ENCODE measurements at regions not wholly inside any gene's neighbourhood (a gene's known extent, or its start where the extent isn't known, plus 50 kb on each side); places are given as distances from the start of the nearest gene placed in this dataset.

- H3K27me3 ChIP-seq (ENCODE audit: control insufficient read depth in 3 of 3, insufficient read depth in 3 of 3, low read length in 2 of 3) = no peaks in the 10 kb centered on the region
- no peak for ATAC-seq (ENCODE audit: insufficient read depth, low FRiP score)
- no peak overlapping the region for H3K27ac ChIP-seq (ENCODE audit: low read depth in 1 of 2, low read length in 1 of 2)
- TF ChIP-seq CTCF (IDR thresholded peaks at IDR 0.05; ENCODE audit: control extremely low read depth, extremely low read depth) = no peak
- DNase-seq = peak; percentile 28 to 51 (median 48)
- no peak overlapping the region for H3K4me3 ChIP-seq
- no peaks in the 10 kb centered on the region for H3K36me3 ChIP-seq (ENCODE audit: control insufficient read depth in 4 of 4, insufficient read depth in 4 of 4, low read length in 4 of 4)
- WGBS, 2 donors = 58 to 73% methylated on average over 6 of the region's 6 CpGs
- peaks cover 0 to 10% (median 0%) of the 10 kb centered on the region in 5 donors for H3K4me1 ChIP-seq (ENCODE audit: control insufficient read depth in 5 of 5, insufficient read depth in 5 of 5, low read length in 5 of 5)
- no peaks in the 10 kb centered on the region for H3K9me3 ChIP-seq (ENCODE audit: control insufficient read depth in 4 of 4, insufficient read depth in 3 of 4, low read length in 3 of 4)
- H3K9ac ChIP-seq (ENCODE audit: insufficient read depth in 1 of 2, low read length in 2 of 2) = no peak overlapping the region
These were observed 74.0 kb upstream of the RALGPS2 start for GRCh38 chr1:178650934-178651511.

- Histone ChIP-seq H3K9me3 (ENCODE audit: control insufficient read depth in 4 of 4, insufficient read depth in 3 of 4, low read length in 3 of 4) (no peaks in the 10 kb centered on the region), H3K36me3 (ENCODE audit: control insufficient read depth in 4 of 4, insufficient read depth in 4 of 4, low read length in 4 of 4) (no peaks in the 10 kb centered on the region), H3K4me3 (no peak overlapping the region), H3K27me3 (ENCODE audit: control insufficient read depth in 3 of 3, insufficient read depth in 3 of 3, low read length in 2 of 3) (no peaks in the 10 kb centered on the region), H3K27ac (ENCODE audit: low read depth in 1 of 2, low read length in 1 of 2) (no peak overlapping the region), H3K9ac (ENCODE audit: insufficient read depth in 1 of 2, low read length in 2 of 2) (no peak overlapping the region), H3K4me1 (ENCODE audit: control insufficient read depth in 5 of 5, insufficient read depth in 5 of 5, low read length in 5 of 5) (peaks cover 0 to 10% (median 0%) of the 10 kb centered on the region in 5 donors)
- ATAC-seq (ENCODE audit: insufficient read depth, low FRiP score) = no peak
- 59% methylated on average over 9 of the region's 9 CpGs for WGBS, 2 donors
- TF ChIP-seq CTCF (IDR thresholded peaks at IDR 0.05; ENCODE audit: control extremely low read depth, extremely low read depth) = no peak
- DNase-seq = peak; percentile 61 to 80 (median 78)
These were observed 73.3 kb upstream of the RALGPS2 start for GRCh38 chr1:178651742-178652141.

GRCh38 chr1:178652506-178653490 lies 72.2 kb upstream of the RALGPS2 start:
- Histone ChIP-seq H3K9ac (ENCODE audit: insufficient read depth in 1 of 2, low read length in 2 of 2) (no peak overlapping the region), H3K36me3 (ENCODE audit: control insufficient read depth in 4 of 4, insufficient read depth in 4 of 4, low read length in 4 of 4) (no peaks in the 10 kb centered on the region), H3K9me3 (ENCODE audit: control insufficient read depth in 4 of 4, insufficient read depth in 3 of 4, low read length in 3 of 4) (no peaks in the 10 kb centered on the region), H3K27me3 (ENCODE audit: control insufficient read depth in 3 of 3, insufficient read depth in 3 of 3, low read length in 2 of 3) (no peaks in the 10 kb centered on the region), H3K4me3 (no peak overlapping the region), H3K27ac (ENCODE audit: low read depth in 1 of 2, low read length in 1 of 2) (no peak overlapping the region), H3K4me1 (ENCODE audit: control insufficient read depth in 5 of 5, insufficient read depth in 5 of 5, low read length in 5 of 5) (peaks cover 0 to 10% (median 0%) of the 10 kb centered on the region in 5 donors)
- 88 to 95% methylated on average over 8 of the region's 8 CpGs for WGBS, 2 donors
- TF ChIP-seq CTCF (IDR thresholded peaks at IDR 0.05; ENCODE audit: control extremely low read depth, extremely low read depth) = no peak
- no peak for ATAC-seq (ENCODE audit: insufficient read depth, low FRiP score)
- no peak for DNase-seq

Measured in lung (tissue), 11 donors.